Stimulated activated CD8-positive, alpha-beta memory T cell treated with anti-CD3 and anti-CD28 coated beads, Interleukin-7, amount 100 ng/mL, for 1 hour (primary cell): ENCODE measurements at regions not wholly inside any gene's neighbourhood (a gene's known extent, or its start where the extent isn't known, plus 50 kb on each side); places are given as distances from the start of the nearest gene placed in this dataset.

Experiments used
- DNase-seq, 2 donors: peaks; one replicate each; pipeline ENCODE4 v3.0.0-alpha.2; 2020; ENCODE audit warnings: low read depth in 2 of 2

- DNase-seq: no peak
Observed at GRCh38 chr2:128808462-128809258, 490.0 kb upstream of the HS6ST1 start.

GRCh38 chr2:128809259-128809636, 490.6 kb upstream of the HS6ST1 start:
- DNase-seq: no peak

- no peak for DNase-seq
Observed at GRCh38 chr2:128809880-128810279, 491.2 kb upstream of the HS6ST1 start.

- no peak for DNase-seq
Observed at GRCh38 chr2:128812183-128812940, 493.7 kb upstream of the HS6ST1 start.

- no peak for DNase-seq
Observed at GRCh38 chr2:128813352-128814034, 494.8 kb upstream of the HS6ST1 start.

- no peak for DNase-seq
Observed at GRCh38 chr2:128815248-128815647, 496.6 kb upstream of the HS6ST1 start.

- no peak for DNase-seq
Observed at GRCh38 chr2:128817171-128817570, 498.5 kb upstream of the HS6ST1 start.

- no peak for DNase-seq
Observed at GRCh38 chr2:128817813-128818212, 499.1 kb upstream of the HS6ST1 start.

- no peak for DNase-seq
Observed at GRCh38 chr2:128818248-128818647, 499.6 kb upstream of the HS6ST1 start.

- no peak for DNase-seq
Observed at GRCh38 chr2:128818704-128819491, 500.2 kb upstream of the HS6ST1 start.

- no peak for DNase-seq
Observed at GRCh38 chr2:128820452-128820851, 501.8 kb upstream of the HS6ST1 start.

- DNase-seq: no peak
Observed at GRCh38 chr2:128821010-128821409, 502.3 kb upstream of the HS6ST1 start.

GRCh38 chr2:128832946-128833663, 514.4 kb upstream of the HS6ST1 start:
- no peak for DNase-seq

GRCh38 chr2:128833664-128834027, 515.0 kb upstream of the HS6ST1 start:
- no peak for DNase-seq

- no peak for DNase-seq
Observed at GRCh38 chr2:128834207-128834879, 515.7 kb upstream of the HS6ST1 start.

GRCh38 chr2:128834880-128835252, 516.2 kb upstream of the HS6ST1 start:
- DNase-seq: no peak

GRCh38 chr2:128835342-128835855, 516.7 kb upstream of the HS6ST1 start:
- DNase-seq: no peak

- DNase-seq: no peak
Observed at GRCh38 chr2:128835974-128836373, 517.3 kb upstream of the HS6ST1 start.

GRCh38 chr2:128836559-128837100, 518.0 kb upstream of the HS6ST1 start:
- DNase-seq: no peak

GRCh38 chr2:128838244-128838643, 519.6 kb upstream of the HS6ST1 start:
- DNase-seq: no peak
